ENCODE measurements at regions not wholly inside any gene's neighbourhood (a gene's known extent, or its start where the extent isn't known, plus 50 kb on each side); places are given as distances from the start of the nearest gene placed in this dataset.

DNA sequence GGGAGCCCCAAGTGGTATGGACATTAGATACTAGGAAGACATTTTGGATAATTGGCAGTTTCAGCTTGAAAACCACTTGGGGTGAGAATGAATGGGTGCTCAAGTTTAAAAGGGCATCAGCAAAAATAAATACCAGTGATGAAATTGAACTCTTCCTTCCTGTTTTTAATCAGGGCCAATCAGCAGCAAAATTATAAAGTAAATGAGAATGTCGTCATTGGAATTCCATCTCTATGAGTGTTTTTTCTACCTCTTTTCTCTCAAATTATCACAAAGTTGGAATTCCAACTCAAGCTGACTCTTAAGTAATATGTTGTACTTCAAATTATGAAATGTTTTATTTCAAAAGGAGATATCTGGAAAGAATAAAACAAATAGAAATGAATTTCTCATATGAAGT, 730.6 kb downstream of the METTL15 start:
- 75% methylated on average over 1 of the region's 1 CpG for WGBS, 2 donors
- Histone ChIP-seq H3K27me3 (no peaks in the 10 kb centered on the region), H3K9me3 (no peaks in the 10 kb centered on the region), H3K4me1 (no peaks in the 10 kb centered on the region), H3K4me3 (replicated peaks in 1 of 3) (no peak overlapping the region), H3K36me3 (no peaks in the 10 kb centered on the region), H3K27ac (no peak overlapping the region)
- TF ChIP-seq CTCF (IDR thresholded peaks at IDR 0.05): no peak
- no peak for TF ChIP-seq POLR2A (IDR thresholded peaks at IDR 0.05)
- DNase-seq: no peak
- intact Hi-C loops (cut with DNase I): no loop called here

DNA sequence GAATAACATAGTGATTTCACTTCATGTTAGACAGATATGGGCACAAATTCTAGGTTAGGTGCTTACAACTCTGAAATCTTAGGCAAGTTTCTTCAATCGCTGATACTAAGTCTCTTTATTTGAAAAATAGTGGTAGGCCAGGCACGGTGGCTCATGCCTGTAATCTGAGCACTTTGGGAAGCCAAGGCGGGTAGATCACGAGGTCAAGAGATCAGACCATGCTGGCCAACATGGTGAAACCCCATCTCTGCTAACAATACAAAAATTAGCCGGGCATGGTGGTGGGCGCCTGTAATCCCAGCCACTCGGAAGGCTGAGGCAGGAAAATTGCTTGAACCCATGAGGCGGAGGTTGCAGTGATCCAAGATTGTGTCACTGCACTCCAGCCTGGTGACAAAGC, 729.4 kb downstream of the METTL15 start:
- Histone ChIP-seq H3K36me3 (no peaks in the 10 kb centered on the region), H3K27me3 (no peaks in the 10 kb centered on the region), H3K4me1 (no peaks in the 10 kb centered on the region), H3K27ac (no peak overlapping the region), H3K9me3 (no peaks in the 10 kb centered on the region), H3K4me3 (replicated peaks in 1 of 3) (no peak overlapping the region)
- TF ChIP-seq CTCF (IDR thresholded peaks at IDR 0.05) (no peak), POLR2A (IDR thresholded peaks at IDR 0.05) (no peak)
- 80 to 94% methylated on average over 8 of the region's 8 CpGs for WGBS, 2 donors
- DNase-seq: no peak
- intact Hi-C loops (cut with DNase I): no loop called here

GRCh38 chr11:28836285-28837081, 728.3 kb downstream of the METTL15 start:
- 61 to 64% methylated on average over 4 of the region's 4 CpGs for WGBS, 2 donors
- DNase-seq: no peak
- Histone ChIP-seq H3K27me3 (no peaks in the 10 kb centered on the region), H3K36me3 (no peaks in the 10 kb centered on the region), H3K4me3 (replicated peaks in 1 of 3) (no peak overlapping the region), H3K9me3 (no peaks in the 10 kb centered on the region), H3K27ac (no peak overlapping the region), H3K4me1 (no peaks in the 10 kb centered on the region)
- TF ChIP-seq POLR2A (IDR thresholded peaks at IDR 0.05) (no peak), CTCF (IDR thresholded peaks at IDR 0.05) (no peak)
- intact Hi-C loops (cut with DNase I): no loop called here

- Histone ChIP-seq H3K36me3 (no peaks in the 10 kb centered on the region), H3K9me3 (no peaks in the 10 kb centered on the region), H3K27ac (no peak overlapping the region), H3K4me3 (replicated peaks in 1 of 3) (no peak overlapping the region), H3K27me3 (no peaks in the 10 kb centered on the region), H3K4me1 (no peaks in the 10 kb centered on the region)
- TF ChIP-seq CTCF (IDR thresholded peaks at IDR 0.05) (no peak), POLR2A (IDR thresholded peaks at IDR 0.05) (no peak)
- intact Hi-C loops (cut with DNase I): no loop called here
- 77 to 82% methylated on average over 3 of the region's 3 CpGs for WGBS, 2 donors
- no peak for DNase-seq
Observed at GRCh38 chr11:28835790-28836189, 727.6 kb downstream of the METTL15 start.

DNA sequence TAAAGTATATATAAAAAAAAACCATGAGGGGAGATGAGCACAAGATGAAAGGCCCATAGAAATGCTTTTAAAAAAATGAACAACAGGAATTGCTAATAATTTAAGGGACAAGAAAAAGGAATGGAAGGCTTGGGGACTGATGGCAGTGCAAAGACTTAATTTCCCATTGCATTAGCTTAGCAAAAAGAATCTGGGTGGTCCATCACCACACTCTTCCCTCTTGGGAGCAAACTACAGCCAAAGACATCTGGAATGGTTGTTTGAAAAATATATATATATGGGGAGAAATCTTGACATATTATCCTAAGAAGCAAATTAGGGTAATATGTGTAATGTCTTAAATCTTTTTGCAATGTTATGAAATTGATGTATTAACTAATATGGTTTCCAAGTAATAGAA, 727.1 kb downstream of the METTL15 start:
- Histone ChIP-seq H3K4me1 (no peaks in the 10 kb centered on the region), H3K27me3 (no peaks in the 10 kb centered on the region), H3K36me3 (no peaks in the 10 kb centered on the region), H3K4me3 (replicated peaks in 1 of 3) (no peak overlapping the region), H3K9me3 (no peaks in the 10 kb centered on the region), H3K27ac (no peak overlapping the region)
- TF ChIP-seq POLR2A (IDR thresholded peaks at IDR 0.05) (no peak), CTCF (IDR thresholded peaks at IDR 0.05) (no peak)
- DNase-seq: no peak
- intact Hi-C loops (cut with DNase I): no loop called here

Data from thyroid gland (tissue), 4 donors.